NCI-H1092 treated with DMSO at 0.1 percent for 48 hours (cell line): ENCODE measurements at regions not wholly inside any gene's neighbourhood (a gene's known extent, or its start where the extent isn't known, plus 50 kb on each side); places are given as distances from the start of the nearest gene placed in this dataset.
A peak's percentile ranks its signal among the peaks of the same experiment; 100 is the strongest.

ENCODE experiments used
- DNase-seq: peaks from one replicate; lab custom pipeline; 2025; lab: John Stamatoyannopoulos, UW

DNA sequence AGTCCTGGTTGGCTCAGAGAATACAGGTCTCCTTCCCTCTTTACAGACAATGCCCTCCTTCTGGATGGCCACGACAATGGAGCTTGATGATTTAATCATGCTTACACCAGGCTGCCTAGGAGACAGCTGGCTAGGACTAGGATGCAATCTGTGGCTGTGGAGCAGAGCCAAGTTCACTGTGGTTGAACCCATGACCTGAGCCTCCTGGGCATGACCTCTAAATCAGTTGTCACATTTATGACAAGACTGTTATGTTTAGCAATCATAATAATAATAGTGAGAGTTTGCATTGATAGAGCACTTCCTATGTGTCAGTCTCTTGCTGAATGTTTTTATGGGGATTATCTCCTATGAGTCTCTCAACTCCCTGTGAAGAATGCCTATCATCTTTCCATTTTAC, 244.1 kb downstream of the ICOS start:
- peak; percentile 56 for DNase-seq

DNA sequence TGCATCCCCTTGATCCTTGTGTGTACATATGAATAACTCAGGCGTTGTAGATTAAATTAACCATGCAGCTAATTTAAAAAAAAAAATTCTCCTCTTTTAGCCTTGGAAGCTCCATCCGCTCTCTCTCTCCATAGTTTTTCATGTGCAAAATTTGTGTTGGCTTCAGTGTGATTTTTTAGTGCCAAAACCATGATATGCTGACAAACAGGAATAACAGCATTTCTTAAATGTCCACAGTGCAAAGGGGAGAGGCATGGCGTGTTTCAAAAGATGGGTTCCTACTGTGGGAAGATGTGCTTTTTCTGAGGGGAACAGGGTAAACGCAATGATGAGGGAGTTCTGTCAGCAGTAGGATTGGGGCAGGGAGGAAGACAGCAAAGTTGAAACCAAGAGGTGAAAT, 247.0 kb downstream of the ICOS start:
- DNase-seq = no peak

DNA sequence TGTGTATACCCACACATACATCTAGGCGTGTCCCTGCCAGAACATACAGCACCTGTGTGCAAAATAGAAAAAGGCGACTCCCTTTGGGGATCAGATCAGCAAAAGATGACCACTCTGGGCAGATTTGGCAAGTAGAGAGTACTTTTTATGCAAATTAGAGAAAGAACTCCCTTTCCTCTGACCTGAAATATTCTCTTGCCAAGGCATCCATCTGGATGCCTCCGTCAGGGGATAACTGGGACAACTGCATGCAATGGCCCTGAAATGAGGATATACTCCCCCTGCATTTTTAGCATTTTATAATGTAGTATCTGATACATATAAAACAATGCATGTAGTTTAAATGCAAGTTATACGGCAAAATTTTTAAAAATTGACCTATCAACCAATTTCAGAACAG, 247.7 kb downstream of the ICOS start:
- DNase-seq = no peak

DNA sequence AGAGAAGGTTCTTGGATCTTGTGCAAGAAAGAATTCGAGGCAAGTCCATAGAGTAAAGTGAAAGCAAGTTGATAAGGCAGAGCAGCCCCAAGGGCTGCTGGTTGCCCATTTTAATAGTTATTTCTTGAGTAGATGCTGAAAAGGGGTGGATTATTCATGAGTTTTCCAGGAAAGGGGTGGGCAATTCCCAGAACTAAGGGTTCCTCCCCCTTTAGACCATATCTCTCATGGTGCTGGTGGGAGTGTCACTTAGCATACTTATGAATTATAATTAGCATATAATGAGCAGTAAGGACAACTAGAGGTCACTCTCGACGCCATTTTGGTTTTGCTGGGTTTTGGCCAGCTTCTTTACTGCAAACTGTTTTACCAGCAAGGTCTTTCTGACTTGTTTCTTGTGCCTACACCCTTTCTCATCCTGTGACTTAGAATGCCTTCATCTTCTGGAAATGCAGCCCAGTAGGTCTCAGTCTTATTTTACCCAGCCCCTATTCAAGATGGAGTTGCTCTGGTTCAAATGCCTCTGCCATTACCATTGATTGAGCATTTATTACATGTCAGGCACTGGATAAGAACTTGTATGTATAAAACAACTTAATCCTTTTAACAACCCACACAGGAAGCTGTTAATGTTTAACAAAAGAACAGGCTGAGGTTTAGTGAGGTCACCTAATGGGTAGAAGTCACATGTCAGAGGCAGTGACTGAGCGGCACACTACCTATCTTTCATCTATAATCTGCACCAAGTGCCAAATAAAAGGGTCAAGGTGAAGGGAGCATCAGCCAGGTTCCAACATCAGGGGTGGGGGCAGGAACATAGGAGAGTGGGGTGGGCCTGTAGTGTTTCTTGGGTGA, 250.9 kb downstream of the ICOS start:
- DNase-seq = no peak

DNA sequence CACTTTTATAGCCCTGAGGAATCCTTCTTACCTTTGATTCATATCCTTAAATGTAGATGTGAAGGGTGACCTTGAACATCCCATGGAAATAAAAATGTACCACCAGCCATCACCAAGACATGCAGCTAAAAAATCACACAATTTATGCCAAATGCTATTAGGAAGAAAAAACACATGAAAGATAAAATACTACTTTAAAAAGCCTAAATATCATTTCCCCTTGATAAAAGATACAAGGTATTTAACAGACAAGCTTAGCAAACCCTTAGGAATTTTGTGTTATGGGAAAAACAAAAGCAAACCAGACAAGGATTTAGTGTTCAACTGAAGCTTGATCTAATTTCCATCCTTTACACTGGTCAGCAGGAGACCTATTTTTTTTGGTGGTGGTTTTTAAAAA, 255.0 kb downstream of the ICOS start:
- DNase-seq = no peak

DNA sequence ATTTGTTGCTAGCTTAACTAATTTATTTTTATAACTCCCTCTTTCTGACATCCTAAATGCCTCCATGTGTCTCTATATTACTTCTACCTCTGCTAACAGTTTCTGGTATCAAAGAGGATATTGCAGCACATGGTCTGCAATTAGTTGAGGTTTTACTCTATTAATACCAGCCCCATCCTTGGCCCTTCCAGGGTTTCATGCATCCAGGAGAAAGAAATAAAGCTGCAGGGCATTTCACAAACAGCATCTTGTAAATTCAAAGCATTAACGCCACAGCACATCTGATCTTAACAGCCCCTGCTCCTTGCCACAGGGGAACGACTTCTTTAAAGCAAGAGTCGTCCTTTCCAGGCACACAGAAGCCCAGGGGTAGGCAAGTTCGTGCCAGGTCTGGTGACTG, 258.9 kb downstream of the ICOS start:
- DNase-seq = no peak

DNA sequence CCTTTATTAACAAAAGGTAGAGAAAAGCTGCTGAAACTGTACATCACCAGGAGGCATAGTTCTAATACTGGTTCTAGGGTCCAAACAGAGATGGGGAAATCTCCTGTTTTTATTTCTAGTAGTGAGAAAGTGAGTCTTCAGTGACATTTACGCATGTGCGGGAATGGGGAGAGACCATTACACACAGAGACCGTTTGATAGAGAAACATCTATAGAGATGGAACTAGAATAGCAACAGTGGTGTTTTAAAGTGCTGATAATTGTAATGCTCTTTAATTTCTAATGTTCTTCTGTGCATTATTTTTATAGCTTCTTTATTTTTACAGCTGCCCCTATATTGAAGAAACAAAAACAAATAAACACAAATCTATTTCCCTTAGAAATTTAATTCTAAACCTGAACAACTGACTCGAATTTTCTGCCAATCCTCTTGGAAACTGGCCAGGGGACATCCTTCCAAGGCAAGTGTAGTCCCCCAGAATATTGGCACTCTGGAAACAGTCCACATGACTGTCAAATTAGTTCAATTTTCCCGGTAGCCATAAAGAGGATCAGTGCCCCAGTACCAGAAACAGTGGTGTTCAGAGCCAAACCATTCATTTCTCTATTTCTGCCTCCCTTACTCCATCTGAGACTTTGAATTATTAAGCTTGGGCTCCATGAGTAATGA, 260.9 kb downstream of the ICOS start:
- peak; percentile 19 for DNase-seq

DNA sequence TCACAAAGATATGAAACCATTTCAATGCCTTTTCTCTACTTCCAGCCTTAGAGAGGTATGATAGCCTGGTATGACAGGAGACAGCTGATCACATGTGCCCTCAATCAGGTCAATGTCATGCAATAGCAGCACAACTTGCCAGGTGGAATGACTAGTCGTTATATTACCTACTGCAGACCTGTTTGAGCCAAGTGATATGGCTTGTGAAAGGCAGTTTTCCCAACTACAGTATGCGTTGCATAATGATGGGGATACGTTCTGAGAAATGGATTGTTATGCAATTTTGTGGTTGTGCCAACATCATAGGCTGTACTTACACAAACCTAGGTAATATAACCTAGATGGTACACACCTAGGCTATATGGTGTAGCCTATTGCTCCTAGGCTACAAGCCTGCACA, 262.8 kb downstream of the ICOS start:
- DNase-seq = no peak

DNA sequence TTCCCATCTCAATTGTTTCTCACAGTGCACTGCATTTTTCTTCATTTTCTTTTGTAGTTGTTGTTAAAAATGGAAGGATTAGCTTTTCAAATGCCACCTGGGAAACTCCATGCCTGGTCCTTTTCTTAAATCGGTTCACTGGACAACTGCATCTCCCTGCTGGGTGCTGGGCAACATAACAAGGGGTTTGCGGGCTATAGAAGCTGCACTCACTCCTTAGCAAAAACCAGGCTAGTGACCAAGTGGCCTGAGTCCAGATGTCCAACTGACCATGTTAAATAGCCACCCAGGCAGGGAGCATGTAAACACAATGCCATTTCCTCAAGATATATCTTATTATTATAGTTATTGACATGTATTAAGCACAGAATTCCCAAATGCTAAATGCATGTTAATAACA, 264.9 kb downstream of the ICOS start:
- DNase-seq = no peak

DNA sequence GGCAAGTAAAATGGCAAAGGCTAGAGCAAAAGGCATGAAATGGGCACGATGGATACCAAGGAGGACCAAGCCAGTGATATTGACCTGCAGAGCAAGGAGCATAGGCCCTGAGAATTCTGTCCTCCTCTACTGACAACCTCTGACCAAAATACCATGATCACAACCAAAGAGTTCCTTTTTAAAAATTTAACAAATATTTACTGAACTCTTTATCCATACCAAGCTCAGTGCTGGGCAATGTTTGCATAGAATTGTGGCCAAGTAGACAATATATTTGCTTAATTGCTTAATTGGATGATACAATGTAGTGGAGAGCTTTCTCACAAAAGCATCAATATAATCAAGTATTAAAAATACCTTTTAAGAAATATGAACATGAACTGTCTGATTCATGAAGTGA, 265.7 kb downstream of the ICOS start:
- no peak for DNase-seq

DNA sequence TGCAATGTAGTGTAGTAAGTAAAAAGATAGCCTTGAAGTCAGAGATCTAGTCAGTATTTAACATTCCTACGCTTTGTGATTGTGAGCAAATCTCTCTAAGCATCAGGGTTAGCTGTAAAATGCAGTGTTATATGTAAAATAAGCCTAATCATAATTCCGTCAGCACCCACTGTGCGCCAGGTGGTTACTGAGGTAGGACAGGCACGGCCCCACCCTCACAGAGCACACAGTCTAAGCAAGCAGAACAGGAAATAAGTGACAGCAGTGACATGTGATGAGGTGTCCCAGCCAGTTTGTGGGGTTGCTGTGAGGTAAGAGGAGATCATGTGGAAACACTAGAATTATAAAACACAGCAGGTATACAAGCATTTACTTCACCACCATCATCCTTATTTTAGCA, 267.1 kb downstream of the ICOS start:
- DNase-seq = no peak

DNA sequence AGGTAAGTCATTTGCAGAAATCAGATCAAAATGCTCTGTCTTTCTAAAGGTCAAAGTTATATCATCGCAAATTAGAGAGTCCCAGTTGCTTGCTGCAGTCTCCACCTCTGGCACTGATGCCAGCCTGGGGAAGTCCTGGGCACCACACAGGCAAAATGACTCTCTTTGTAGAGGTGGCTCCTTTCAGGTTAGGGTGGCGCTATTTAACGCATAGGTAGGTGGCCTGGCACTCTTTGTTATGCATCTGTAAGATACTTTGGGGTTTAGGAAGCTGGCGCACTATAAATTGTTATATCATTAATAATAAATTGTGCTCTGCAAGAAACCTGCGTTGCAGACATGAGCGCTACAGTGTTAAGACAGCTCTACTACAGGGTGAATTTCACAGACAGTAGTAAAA, 268.5 kb downstream of the ICOS start:
- DNase-seq = no peak

DNA sequence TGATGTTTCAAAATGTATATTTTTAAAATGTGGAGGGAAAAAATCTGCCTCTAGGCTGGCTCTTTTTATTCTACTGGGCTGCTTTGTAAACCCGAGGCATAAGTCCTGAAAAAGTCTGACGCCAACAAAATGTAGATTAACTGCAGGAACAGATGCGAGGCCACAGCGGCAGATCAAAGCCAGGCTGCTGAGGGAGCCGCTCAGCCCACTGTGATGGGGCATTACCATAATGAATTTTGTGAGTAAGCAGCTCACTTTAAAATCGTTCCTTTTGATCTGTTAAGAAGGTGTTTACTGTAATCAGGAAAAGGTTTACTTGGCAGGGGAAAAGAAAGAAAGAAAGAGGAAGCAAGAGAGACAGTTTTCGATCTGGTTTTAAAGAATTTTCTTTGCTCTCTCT, 269.0 kb downstream of the ICOS start:
- no peak for DNase-seq

DNA sequence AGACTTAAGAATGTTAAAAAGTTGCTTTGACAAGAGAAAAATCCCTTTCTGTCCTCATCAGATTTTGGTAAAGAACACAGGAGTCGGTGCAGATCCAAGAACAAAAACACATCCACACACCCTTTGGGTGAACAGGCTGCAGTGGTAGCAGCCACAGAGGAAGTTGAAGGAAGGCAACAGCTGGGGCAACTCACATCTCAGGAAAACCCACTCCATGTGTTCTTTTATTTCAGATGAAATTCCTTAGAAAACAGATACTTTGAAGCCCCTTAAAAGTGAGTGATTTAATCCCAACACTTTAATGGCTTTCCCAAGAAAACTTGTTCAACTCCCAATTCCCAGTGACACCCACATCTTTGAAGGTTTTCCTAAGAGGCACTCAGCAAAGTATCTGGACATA, 271.3 kb downstream of the ICOS start:
- DNase-seq = no peak

DNA sequence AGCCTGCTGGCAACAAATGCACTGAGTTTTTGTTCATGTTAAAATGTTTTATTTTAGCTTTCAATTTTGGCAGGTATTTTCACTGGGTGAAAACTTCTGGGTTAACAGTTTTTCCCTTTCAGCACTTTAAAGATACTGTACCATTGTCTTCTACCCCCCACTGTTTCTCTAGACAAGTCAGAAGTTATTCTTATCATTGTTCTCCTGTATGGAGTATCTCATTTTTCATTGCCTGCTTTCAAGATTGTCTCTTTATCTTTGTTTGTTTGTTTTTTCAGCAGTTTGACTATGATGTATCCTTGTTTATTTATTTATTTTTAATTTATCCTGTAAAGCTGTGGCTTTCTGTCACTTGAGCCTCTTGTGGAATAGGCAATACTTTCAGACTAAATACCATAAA, 277.0 kb downstream of the ICOS start:
- no peak for DNase-seq

DNA sequence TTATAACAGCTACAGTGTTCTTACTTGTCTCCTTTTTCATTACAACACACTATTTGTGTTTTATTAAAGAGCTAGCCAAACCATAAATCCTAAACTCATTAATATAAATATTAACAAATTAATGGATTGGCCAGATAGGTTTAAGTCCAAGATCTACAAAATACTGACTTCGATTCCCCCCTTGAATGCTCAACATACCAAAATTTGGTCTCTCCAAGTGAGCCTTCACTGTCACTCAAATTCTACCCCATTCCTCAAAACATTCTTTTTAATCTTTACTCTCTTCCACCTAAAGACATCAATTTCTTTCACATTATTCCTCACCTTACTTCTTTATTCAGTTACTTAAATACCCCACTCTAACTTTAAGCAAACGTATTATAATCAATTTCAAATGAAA, 281.5 kb downstream of the ICOS start:
- no peak for DNase-seq

DNA sequence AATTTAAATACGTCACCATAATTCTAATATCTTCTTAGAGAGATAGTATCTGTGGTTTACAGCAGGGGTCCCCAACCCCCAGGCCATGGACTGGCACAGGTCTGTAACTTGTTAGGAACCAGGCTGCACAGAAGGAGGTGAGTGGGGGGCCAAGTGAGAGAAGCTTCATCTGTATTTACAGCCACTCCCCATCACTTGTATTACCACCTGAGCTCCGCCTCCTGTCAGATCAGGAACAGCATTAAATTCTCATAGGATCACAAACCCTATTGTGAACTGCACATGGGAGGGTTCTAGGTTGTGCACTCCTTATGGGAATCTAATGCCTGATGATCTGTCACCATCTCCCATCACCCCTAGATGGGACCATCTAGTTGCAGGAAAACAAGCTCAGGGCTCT, 282.6 kb downstream of the ICOS start:
- no peak for DNase-seq

DNA sequence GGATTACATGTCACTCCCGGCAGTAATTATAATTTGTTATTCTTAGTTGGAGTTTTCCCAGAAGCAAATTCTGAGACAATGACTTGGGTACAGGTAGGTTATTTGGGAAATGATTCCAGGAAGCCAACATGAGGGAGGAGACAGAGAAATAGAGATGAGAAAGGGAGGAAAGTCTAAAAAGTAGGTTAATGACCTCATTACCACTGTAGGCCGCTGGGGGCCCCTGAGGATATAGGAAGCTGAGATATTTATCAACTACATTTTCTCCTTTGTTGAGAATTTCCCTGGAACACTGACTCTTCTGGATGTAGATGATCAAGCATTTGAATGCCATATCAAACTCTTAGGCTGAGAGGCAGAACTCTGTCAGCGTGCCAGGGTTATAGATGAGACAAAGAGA, 284.3 kb downstream of the ICOS start:
- no peak for DNase-seq

DNA sequence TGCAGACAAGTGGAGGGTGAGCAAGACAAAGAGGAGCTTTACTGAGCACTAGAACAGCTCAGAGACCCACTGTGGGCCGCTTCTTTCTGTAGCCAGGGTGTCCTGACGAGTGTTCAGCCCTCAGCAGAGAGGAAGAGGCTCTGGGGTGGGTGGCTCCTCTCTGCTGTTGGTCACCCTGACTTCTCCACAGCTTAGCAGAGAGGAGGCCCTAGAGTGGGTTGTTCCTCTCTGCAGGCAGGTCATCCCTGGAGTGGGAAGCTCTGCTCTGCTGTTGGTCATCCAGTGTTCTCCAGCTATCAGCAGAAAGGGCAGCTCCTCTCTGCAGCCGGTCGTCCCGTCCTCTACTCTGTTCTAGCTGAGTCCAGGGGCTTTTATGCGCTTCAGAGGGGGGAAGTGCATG, 286.5 kb downstream of the ICOS start:
- no peak for DNase-seq

DNA sequence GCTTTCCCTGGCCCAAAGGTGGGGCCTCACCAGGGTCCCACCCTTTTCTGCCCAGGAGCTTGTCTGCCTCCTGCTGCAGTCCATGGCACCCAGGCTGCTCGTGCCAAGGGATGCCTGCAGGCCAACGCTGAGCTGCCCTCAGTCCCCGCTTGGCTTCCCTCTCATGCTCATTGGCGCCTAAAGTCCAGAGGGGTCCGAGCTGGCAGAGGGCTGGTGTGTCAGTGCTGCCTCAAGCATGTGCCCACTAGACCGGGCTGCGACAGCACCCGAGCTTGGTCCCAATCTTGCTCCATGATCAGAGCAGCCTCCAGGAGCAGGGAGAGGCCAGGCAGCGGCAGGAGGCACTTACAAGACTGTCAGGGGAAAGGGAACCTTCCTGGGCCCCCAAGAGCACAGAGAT, 287.0 kb downstream of the ICOS start:
- no peak for DNase-seq

DNA sequence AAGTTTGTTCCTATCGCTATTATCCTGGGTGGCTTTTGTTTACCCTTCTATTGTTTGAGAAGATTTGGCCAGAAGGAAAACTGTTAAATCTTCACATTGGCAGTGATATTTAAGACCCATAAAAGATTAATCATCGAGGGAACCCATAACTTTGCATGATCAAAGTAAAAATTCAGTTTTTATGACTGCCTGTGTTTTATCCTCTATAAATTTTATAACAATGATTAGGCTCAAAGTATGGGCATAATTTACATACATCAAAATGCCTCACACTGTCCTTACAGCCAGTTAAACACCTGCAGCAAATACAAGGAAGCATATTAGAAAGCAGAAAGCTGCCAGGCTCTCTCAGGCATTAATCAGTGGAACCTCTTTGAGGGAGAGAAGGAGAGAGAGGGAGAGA, 289.1 kb downstream of the ICOS start:
- DNase-seq = peak; percentile 40

DNA sequence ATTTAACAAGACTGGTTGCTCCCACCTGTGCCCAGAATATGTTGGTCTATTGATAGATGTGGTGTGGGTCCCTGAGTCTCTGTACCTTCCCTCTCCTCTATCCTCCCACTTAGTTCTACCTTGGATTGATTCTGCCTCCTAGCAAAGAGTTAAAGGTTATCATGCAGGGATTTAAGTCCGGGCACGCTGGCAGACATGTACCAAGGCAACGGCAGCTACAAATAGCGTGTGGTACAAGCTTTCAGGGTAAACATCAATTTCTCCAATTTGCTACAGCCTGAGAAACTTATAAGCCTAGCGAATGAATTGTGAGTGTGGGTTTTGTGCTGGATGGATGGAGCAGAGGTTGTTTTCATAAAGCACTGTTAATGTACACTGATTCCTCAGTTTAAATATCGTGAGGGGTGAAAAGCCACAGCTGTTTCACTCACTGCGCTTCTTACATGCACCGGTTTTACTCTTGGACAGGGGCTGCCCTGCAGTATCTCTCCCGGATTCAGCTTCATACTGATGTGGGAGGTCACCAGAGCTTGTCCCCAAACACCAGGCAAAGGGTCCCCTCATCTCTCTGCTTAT, 289.8 kb downstream of the ICOS start:
- peak; percentile 68 for DNase-seq

DNA sequence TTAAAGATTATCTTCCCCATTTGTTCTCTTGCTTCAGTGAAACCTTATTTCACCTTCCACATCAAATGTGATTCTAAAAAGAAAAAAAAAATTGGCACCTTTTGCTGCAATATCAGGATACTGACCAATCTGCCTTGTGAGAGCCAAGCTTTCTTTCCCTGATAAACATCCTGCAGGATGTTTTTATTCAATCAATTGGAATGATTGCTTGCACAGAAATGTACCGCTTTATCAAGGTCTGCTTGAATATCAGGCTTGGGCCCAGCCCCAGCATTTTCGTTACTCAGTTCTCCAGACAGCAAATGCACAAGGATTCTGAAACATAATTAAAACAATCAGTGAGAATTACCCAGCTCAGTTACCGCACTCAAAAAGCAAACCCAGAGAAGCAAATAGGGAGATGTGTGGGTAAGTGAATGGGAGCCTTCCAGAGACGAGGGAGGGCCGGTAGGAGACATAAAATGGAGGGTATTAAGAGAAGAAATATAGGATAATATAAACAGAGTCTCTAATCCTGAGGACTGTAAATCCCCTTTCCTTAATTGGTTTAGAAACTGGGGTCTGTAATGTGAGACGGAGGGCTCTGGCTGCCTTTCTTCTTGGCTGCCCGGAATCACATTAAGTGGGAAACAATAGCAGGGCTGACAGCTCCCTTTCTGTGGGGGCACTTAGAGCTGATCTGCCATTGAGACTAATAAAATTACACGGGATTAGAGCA, 291.8 kb downstream of the ICOS start:
- DNase-seq = peak; percentile 69
